ENCODE measurements at regions not wholly inside any gene's neighbourhood (a gene's known extent, or its start where the extent isn't known, plus 50 kb on each side); places are given as distances from the start of the nearest gene placed in this dataset.

GRCh38 chr10:53401536-53401935 lies 629.0 kb upstream of the MBL2 start:
- TF ChIP-seq CTCF (conservative IDR thresholded peaks at IDR 0.05), result no peak
- no peaks in the 10 kb centered on the region for H3K36me3 Mint-ChIP-seq (ENCODE audit: low read depth)

GRCh38 chr10:53396876-53397275 lies 624.3 kb upstream of the MBL2 start:
- peaks cover 6% of the 10 kb centered on the region for H3K36me3 Mint-ChIP-seq (ENCODE audit: low read depth)
- no peak overlapping the region for H3K4me3 Mint-ChIP-seq
- TF ChIP-seq CTCF (conservative IDR thresholded peaks at IDR 0.05), result no peak
- no peak for DNase-seq (ENCODE audit: low read depth, low spot score)
- H3K9me3 Mint-ChIP-seq, result peaks cover 8% of the 10 kb centered on the region
- no peaks in the 10 kb centered on the region for H3K27me3 Mint-ChIP-seq (ENCODE audit: low read depth)
- H3K4me1 Mint-ChIP-seq, result peaks cover 6% of the 10 kb centered on the region
- H3K27ac Mint-ChIP-seq (ENCODE audit: unreplicated experiment), result no peak overlapping the region

More at GRCh38 chr10:53401536-53401935, 629.0 kb upstream of the MBL2 start:
- Mint-ChIP-seq H3K9me3 (peaks cover 2% of the 10 kb centered on the region), H3K27me3 (ENCODE audit: low read depth) (no peaks in the 10 kb centered on the region), H3K4me3 (no peak overlapping the region), H3K4me1 (no peaks in the 10 kb centered on the region), H3K27ac (ENCODE audit: unreplicated experiment) (no peak overlapping the region)
- no peak for DNase-seq (ENCODE audit: low read depth, low spot score)

GRCh38 chr10:53395449-53395848 lies 622.9 kb upstream of the MBL2 start:
- H3K4me3 Mint-ChIP-seq, result no peak overlapping the region
- TF ChIP-seq CTCF (conservative IDR thresholded peaks at IDR 0.05), result no peak
- H3K9me3 Mint-ChIP-seq, result peaks cover 9% of the 10 kb centered on the region
- DNase-seq (ENCODE audit: low read depth, low spot score), result no peak
- peaks cover 8% of the 10 kb centered on the region for H3K36me3 Mint-ChIP-seq (ENCODE audit: low read depth)
- H3K27ac Mint-ChIP-seq (ENCODE audit: unreplicated experiment), result no peak overlapping the region
- H3K4me1 Mint-ChIP-seq, result peaks cover 6% of the 10 kb centered on the region
- no peaks in the 10 kb centered on the region for H3K27me3 Mint-ChIP-seq (ENCODE audit: low read depth)

- no peak overlapping the region for H3K27ac Mint-ChIP-seq (ENCODE audit: unreplicated experiment)
- H3K9me3 Mint-ChIP-seq, result peaks cover 3% of the 10 kb centered on the region
- no peak for DNase-seq (ENCODE audit: low read depth, low spot score)
- no peaks in the 10 kb centered on the region for H3K27me3 Mint-ChIP-seq (ENCODE audit: low read depth)
- H3K4me1 Mint-ChIP-seq, result no peaks in the 10 kb centered on the region
- H3K4me3 Mint-ChIP-seq, result no peak overlapping the region
- no peak for TF ChIP-seq CTCF (conservative IDR thresholded peaks at IDR 0.05)
- peaks cover 2% of the 10 kb centered on the region for H3K36me3 Mint-ChIP-seq (ENCODE audit: low read depth)
These were observed 615.0 kb upstream of the MBL2 start for GRCh38 chr10:53387562-53387961.

GRCh38 chr10:53382543-53382942 lies 610.0 kb upstream of the MBL2 start:
- H3K27me3 Mint-ChIP-seq (ENCODE audit: low read depth), result no peaks in the 10 kb centered on the region
- H3K9me3 Mint-ChIP-seq, result peaks cover 5% of the 10 kb centered on the region
- no peaks in the 10 kb centered on the region for H3K36me3 Mint-ChIP-seq (ENCODE audit: low read depth)
- no peaks in the 10 kb centered on the region for H3K4me1 Mint-ChIP-seq
- H3K4me3 Mint-ChIP-seq, result no peak overlapping the region
- no peak for DNase-seq (ENCODE audit: low read depth, low spot score)
- no peak overlapping the region for H3K27ac Mint-ChIP-seq (ENCODE audit: unreplicated experiment)
- no peak for TF ChIP-seq CTCF (conservative IDR thresholded peaks at IDR 0.05)

- Mint-ChIP-seq H3K36me3 (ENCODE audit: low read depth) (no peaks in the 10 kb centered on the region), H3K4me3 (no peak overlapping the region), H3K9me3 (peaks cover 9% of the 10 kb centered on the region), H3K4me1 (no peaks in the 10 kb centered on the region), H3K27ac (ENCODE audit: unreplicated experiment) (no peak overlapping the region), H3K27me3 (ENCODE audit: low read depth) (no peaks in the 10 kb centered on the region)
- TF ChIP-seq CTCF (conservative IDR thresholded peaks at IDR 0.05), result no peak
- DNase-seq (ENCODE audit: low read depth, low spot score), result no peak
These were observed 607.4 kb upstream of the MBL2 start for GRCh38 chr10:53379956-53380355.

Measured in neural crest cell (in vitro differentiated cells).